NCI-H345 treated with DMSO at 0.1 percent for 48 hours (cell line): ENCODE measurements at regions not wholly inside any gene's neighbourhood (a gene's known extent, or its start where the extent isn't known, plus 50 kb on each side); places are given as distances from the start of the nearest gene placed in this dataset.

Experiments used
- DNase-seq: peaks from one replicate; lab custom pipeline; 2025; ENCODE audit not compliant: unreplicated experiment; lab: John Stamatoyannopoulos, UW

DNA sequence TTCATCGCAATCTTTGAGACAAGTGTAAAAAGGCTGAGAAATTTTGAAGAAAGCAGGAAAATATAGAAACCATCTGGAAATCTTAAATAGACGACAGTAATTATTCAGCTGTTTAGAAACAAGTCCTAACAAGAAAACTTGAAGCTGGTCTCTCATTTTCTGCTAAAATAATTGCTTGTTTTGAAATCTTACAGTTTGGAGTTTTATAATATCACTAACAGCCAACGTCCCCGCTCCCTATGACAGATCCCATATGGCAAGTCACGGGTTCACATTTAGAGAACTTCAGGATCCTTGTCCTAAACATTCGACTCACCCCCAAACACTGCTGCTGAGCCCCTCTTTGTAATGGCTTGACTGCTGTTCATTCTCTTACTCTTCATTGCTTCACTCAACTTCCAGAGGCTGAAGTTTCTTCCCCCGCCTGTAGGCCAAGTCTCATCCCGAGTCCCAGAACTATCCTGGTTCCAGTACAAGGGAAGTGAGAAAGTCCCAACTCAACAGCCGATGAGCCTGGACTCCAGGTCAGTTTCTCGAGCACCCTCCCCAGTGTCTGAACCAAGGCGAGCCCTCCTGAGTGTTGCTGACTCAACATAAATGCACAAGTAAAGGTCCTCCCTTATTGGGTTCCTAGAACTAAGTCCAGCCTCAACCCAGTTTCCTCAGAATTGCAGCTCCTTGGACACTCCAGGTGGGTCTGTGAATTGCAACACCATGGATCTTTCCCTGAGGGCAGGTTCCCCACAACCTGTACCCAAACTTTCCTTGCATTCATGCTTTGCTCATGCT, 93.4 kb upstream of the BACE2 start:
- DNase-seq, result no peak

DNA sequence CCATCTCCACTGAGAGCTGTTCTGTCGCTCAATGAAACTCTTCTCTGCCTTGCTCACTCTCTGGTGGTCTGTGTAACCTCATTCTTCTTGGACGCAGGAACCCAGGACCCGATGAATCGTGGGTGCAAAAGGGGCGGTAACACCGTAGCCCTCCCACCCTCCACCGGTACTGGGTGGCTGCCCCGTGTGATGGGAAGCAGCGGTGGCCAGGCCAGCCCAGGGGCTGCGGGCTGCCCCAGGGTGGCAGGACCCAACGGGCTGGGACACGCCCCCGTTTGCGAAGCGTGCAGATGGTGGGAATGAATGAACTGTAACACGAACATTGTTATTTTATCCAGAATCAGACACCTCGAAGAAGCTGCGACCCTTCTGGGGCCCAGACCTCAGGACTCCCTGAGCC, 92.3 kb upstream of the BACE2 start:
- no peak for DNase-seq

DNA sequence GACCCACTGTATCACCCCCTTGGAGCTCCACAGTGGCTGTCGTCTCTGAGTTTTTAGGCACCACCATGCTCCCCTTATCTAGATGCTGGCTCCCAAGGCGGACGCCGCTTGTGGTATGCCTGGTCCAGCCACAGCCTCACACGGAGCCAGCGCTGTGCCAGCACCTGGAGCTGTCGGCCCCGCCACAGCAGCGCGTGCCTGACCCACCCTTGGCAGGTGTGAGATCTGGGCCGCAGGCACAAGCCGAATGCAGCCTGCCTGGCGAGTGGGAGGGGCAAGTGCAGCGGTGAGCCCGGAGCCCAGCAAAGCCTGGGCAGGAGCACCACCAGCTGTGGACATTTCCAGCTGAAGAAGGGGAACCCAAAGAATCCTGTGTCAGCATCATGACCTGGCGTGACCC, 91.9 kb upstream of the BACE2 start:
- no peak for DNase-seq

- DNase-seq, result no peak
Observed at GRCh38 chr21:41079159-41079558, 88.8 kb upstream of the BACE2 start.

DNA sequence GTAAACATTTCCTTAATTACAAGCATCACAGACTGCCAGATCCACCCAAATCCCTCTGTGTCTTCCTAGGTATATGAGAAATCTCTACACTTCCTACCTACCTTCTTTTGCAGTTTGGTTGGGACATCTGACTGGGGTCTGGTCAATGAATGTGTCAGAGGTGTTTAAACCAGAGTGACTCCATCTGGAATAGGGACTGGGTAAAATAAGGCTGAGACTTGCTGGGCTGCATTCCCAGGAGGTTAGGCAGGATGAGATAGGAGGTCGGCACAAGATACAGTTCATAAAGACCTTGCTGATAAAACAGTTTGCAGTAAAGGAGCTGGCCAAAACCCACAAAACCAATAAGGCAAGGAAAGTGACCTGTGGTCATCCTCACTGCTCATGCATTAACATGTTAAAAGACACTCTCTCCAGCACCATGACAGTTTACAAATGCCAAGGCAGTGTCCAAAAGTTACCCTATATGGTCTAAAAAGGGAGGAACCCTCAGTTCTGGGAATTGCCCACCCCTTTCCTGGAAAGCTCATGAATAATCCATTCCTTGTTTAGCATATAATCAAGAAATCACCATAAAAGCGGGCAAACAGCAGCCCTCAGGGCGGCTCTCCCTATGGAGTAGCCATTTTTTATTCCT, 87.4 kb upstream of the BACE2 start:
- DNase-seq, result no peak

DNA sequence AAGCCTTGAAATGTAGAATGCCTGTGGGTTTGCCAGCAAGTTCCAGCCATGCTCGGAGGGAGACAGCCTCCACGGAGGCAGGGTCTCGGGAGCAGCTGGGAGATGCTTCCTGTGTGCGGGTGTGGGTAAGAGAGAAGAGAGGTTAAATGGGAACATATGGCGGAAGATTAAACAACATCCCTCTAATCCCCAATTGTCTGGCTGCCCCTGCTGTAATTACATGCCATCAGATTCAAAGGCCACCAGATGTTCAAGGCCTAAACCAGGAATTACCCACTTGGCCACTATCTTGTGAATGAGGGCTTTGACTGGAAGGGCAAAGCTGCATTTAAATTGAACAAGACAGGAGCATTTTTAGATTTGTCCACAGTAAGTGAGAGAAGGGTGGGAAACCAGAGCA, 81.4 kb upstream of the BACE2 start:
- DNase-seq, result no peak

GRCh38 chr21:41090981-41091380, 77.0 kb upstream of the BACE2 start:
- no peak for DNase-seq

GRCh38 chr21:41091616-41092015, 76.3 kb upstream of the BACE2 start:
- DNase-seq, result no peak

GRCh38 chr21:41092312-41092711, 75.6 kb upstream of the BACE2 start:
- DNase-seq, result no peak

DNA sequence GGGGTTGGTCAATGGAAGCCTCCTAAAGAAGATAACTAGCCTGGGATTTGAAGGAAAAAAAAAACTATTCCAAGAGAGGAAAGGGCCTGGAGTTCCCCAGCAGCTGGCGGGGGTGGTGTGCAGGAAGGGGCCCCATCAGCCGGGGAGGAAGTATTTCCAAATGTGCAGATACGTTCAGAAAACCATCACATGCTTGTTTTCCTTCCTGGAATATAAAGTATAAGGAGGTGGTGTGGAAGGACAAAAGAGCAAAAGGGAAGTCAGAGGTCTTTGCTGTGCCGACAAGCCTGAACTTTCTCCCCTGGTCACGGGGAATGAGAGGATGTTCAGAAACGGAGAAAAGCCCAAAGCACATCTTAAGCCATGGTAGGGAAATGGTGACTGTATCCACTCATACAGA, 72.0 kb upstream of the BACE2 start:
- no peak for DNase-seq

DNA sequence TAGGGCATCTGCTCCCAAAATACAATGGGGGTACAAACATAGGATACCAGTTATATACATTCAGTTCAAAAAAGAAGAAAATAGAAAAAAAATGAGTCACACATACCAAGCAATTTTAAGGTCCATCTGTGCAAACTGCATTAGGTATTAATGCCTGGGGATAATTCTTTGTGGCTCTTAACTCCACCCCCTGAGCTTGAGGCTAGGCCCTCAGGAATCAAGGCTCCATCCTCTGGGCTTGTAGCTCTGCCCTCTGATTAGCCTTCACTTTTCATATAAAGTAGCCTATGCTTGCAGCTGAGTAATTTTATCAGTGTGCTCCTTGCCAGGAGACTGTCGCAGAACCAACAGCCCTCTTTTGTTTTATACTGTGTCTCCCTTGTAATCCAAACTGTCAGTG, 69.9 kb upstream of the BACE2 start:
- DNase-seq, result no peak

DNA sequence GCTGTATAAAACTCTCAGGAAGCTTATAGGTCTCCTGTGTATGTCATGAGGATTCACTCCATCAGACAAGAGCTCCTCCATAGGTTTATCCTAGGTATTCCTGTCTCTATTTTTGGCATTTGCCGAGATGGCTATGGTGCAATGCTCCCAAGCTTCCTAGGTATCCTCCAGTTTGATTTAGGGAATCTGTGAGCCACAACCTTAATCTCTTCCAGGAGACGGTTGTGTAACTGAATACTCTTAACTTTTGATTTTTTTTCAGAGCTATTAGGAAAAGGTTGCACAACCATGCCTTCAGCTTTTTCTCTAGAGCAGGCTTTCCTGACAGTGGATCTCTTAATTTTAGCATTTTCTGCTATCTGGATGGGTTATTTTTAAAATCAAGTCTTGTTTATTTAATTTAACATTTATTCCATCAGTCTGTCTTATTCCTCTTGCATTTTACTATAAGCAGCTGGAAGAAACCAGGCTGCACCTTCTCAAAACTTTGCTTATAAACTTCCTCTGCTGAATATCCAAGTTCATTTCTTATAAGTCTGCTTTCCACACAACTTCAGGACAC, 69.4 kb upstream of the BACE2 start:
- DNase-seq, result no peak

DNA sequence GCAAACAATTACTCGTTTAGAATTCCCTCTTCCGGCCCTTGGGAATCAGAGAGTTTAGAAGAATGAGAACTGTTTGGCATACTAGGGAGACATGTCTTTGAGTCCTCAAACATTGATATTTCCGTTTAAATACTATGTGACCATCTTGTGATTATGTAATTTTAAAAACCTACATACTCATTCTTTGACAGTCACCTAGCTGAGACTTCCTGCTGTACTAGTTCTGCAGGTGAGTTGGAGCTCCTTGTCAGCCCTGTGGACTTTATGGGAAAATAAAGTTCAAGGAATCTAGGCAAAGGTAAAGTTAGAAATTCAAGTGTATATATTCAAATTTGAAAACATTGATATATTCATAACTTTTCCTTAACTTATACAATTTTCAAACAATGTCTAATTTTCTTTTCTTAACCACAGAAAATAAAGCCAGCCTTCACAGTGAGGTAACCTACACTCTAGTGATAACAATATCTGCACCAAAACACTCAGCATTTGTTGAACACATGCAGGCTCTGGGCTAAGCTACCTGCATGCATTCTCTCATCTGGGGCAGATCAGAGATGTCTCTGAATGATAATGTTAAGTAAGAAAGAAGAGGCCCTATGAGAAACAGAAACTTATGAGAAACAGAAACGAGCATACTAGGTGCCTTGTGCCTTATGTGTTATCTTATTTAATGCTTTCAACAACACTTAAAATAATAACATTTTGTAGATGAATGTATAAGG, 67.0 kb upstream of the BACE2 start:
- DNase-seq, result no peak

DNA sequence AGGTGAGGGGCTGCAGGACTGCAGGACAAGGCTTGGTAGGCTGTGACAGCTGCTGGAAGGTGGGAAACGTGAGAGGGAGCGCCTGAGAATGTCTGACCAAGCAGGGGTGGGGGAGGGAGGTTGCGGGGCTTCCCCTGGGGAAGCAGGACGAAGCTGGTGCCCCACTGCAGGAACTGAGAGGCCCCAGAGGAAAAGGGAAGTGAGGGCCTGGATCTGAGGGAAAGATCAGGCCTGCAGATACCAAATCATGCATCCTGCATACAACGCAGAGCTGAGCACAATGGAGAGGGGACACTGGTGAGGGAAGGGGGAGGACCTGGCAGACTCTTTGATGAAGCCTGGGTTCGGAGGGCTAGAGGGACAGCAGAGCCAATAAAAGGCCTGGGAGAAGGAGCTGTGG, 65.7 kb upstream of the BACE2 start:
- no peak for DNase-seq

GRCh38 chr21:41107602-41108001, 60.4 kb upstream of the BACE2 start:
- no peak for DNase-seq

DNA sequence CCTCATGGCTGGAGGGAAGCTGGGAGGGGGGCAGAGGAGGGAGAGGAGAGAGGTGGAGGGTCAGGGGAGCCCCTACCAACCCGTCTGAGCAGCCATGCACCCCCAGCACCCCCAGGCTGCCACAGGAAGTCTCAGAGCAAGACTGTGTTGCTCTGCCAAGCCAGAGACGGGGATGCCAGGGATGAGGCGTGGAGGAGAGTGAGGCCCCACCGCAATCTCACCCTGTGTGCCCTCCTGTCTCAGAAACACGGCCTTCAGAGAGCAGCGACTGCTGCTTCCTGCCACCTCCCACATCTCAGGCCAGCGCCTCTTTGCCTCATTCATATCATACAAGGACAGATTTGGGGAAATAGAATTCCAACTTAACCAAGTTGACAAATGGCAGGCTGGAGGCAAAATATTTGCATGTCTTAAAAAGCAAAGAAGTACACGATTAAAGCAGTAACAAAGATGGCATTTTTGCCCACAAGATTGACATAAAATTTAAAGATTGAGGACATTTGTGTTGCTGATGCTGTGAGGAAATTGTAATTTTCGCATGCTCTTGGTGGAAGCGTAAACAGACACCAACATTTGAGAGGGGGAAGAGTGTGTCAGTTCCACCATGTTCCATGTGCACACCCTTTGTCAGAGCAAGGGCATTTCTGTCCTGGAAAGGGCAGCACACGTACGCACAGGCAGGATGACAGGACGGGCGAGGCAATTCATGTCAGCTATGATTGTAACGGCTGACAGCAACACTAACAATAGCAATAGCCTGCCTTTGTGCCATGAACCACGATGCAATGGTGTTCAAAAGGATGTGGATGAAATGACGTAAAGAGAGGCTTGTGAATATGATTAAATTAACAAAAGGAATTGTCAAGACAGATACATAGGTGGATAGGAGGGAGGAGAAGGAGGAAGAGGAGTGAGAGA, 59.0 kb upstream of the BACE2 start:
- DNase-seq, result peak; percentile 12

DNA sequence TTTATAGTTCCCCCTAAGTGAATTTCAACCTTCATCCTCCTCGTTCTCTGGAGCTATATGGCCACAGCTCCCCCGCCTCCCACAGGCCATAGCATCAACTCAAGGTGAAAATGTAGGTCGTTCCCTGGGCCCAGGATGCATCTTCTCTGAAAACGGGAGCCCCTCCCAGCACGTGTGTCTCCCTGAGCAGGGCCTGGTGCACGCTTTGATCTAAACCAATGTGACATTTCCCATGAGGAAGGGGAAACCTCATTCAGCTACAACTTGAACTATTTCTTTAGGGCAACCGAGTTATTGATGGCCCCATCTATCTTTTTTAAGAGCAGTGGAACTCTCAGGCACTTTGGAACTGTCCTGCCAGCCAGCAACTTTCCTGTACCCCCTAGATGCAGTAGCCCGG, 57.8 kb upstream of the BACE2 start:
- no peak for DNase-seq

DNA sequence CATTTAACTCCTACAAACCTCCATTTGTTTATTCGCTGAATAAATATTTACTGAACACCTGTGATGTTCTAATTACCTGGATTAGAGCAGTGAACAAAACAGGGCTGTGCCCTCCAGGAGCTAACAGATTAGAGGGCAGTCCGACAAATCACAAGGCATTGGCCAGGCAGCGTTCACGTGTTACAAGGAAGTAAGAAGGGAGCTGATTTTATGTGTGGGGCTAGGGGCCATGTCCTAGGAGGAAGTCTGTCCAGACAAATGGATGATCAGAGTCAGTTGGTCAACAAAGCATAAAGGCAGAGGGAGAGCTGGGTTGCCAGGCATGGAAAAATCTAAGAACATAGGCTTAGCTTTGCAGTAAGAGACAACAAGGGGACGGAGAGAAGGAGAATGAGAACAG, 57.3 kb upstream of the BACE2 start:
- DNase-seq, result no peak

GRCh38 chr21:41111681-41112080, 56.3 kb upstream of the BACE2 start:
- DNase-seq, result no peak

GRCh38 chr21:41112740-41113692, 54.9 kb upstream of the BACE2 start:
- DNase-seq, result no peak
